ENCODE measurements at regions not wholly inside any gene's neighbourhood (a gene's known extent, or its start where the extent isn't known, plus 50 kb on each side); places are given as distances from the start of the nearest gene placed in this dataset.

GRCh38 chr4:130092187-130093015, 996.4 kb downstream of the C4orf33 start:
- DNase-seq = no peak

GRCh38 chr4:130099105-130099504, 1003.2 kb downstream of the C4orf33 start:
- no peak for DNase-seq

GRCh38 chr4:130110189-130110588, 1014.2 kb downstream of the C4orf33 start:
- no peak for DNase-seq

GRCh38 chr4:130110770-130111169, 1014.8 kb downstream of the C4orf33 start:
- DNase-seq = no peak

- no peak for DNase-seq
Observed at GRCh38 chr4:130124066-130124465, 1028.1 kb downstream of the C4orf33 start.

GRCh38 chr4:130125467-130125866, 1029.5 kb downstream of the C4orf33 start:
- DNase-seq = no peak

GRCh38 chr4:130127297-130127696, 1031.3 kb downstream of the C4orf33 start:
- DNase-seq = no peak

GRCh38 chr4:130131536-130131935, 1035.6 kb downstream of the C4orf33 start:
- no peak for DNase-seq

- DNase-seq = no peak
Observed at GRCh38 chr4:130141651-130142050, 1045.7 kb downstream of the C4orf33 start.

GRCh38 chr4:130143656-130144055, 1047.7 kb downstream of the C4orf33 start:
- DNase-seq = no peak

GRCh38 chr4:130146773-130147172, 1050.8 kb downstream of the C4orf33 start:
- DNase-seq = no peak

GRCh38 chr4:130147641-130148040, 1051.7 kb downstream of the C4orf33 start:
- no peak for DNase-seq

- DNase-seq = no peak
Observed at GRCh38 chr4:130154901-130155300, 1058.9 kb downstream of the C4orf33 start.

- DNase-seq = no peak
Observed at GRCh38 chr4:130163701-130164100, 1067.7 kb downstream of the C4orf33 start.

GRCh38 chr4:130165381-130165780, 1069.4 kb downstream of the C4orf33 start:
- DNase-seq = no peak

- DNase-seq = no peak
Observed at GRCh38 chr4:130172156-130172555, 1076.2 kb downstream of the C4orf33 start.

- DNase-seq = no peak
Observed at GRCh38 chr4:130178106-130178505, 1082.2 kb downstream of the C4orf33 start.

GRCh38 chr4:130183096-130183495, 1087.1 kb downstream of the C4orf33 start:
- no peak for DNase-seq

- no peak for DNase-seq
Observed at GRCh38 chr4:130183766-130184165, 1087.8 kb downstream of the C4orf33 start.

GRCh38 chr4:130185123-130185522, 1089.2 kb downstream of the C4orf33 start:
- DNase-seq = no peak

GRCh38 chr4:130186931-130187330, 1091.0 kb downstream of the C4orf33 start:
- DNase-seq = no peak

- DNase-seq = no peak
Observed at GRCh38 chr4:130187587-130187986, 1091.6 kb downstream of the C4orf33 start.

- DNase-seq = no peak
Observed at GRCh38 chr4:130192787-130193186, 1096.8 kb downstream of the C4orf33 start.

GRCh38 chr4:130197946-130198345, 1102.0 kb downstream of the C4orf33 start:
- no peak for DNase-seq

- DNase-seq = no peak
Observed at GRCh38 chr4:130203571-130203970, 1107.6 kb downstream of the C4orf33 start.

Measured in NK-92 treated with Interleukin-12 subunit alpha and Interleukin-12 subunit beta, amount 100 ng/mL, for 24 hours (cell line).